Ammon's horn (tissue), 1 donor: ENCODE measurements at regions not wholly inside any gene's neighbourhood (a gene's known extent, or its start where the extent isn't known, plus 50 kb on each side); places are given as distances from the start of the nearest gene placed in this dataset.
"Not testable (repeated sequence)": the region's sequence is repeated elsewhere in the genome, so short reads cannot be mapped to it uniquely, and the experiment has no call there.

ENCODE experiments used
- DNase-seq: peaks from one replicate; pipeline ENCODE4 v3.0.0-alpha.2; 2016; ENCODE audit warnings: low spot score

DNA sequence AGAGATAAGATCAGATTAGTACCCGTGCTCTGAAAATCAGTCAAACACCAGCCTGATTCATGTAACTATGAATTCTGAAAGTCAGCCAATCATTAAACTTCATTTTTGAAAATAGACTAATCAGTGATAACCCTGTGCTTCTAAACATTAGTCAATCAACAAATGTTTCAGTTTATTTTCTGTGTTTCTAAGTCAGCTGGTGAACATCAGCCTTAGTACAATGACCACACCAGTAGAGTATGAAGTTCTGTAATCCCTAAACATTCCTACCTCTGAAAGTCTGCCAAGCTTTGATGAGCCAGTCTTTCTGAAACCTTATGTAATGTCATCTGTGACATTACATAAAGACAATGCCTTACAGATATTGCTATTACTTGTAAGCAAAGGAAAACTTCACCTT, 807.4 kb upstream of the CRIM1 start:
- no peak for DNase-seq

DNA sequence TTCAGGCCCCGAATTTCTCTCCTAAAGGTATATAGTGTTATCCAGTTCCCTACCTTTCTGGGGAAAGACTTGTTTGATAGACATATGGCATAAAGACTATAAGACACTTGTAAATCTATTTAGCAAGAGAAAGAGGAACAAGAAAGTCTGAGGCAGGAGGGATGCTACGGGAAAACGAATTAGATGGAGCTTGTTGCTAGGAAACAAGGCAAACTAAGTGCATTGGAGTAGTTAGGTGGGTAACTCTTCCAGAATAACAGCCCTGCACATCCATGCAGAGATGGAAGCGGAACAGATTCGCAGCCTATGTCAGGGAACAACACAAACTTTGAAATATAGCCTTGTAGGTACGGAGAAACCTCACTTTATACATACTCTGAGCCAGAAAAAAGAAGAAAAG, 810.3 kb upstream of the CRIM1 start:
- peak; percentile 3 for DNase-seq

DNA sequence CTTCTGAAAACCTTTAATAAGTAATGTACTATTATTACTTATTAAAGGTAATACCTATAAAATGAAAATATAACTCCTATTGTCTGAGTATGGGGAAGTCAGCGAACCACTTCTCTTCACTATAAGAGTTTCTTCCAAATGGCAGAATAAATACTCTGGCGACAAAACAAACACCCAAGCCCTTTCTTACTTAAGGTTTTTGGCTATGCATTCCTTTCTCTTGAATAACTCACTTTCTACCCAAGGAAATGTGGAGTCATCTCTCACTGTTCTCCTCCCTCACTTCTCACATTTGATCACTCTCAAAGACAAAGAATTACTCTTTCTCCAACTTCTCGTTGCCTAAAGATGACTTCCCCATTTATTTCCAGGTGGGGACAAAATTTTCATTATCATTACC, 816.8 kb upstream of the CRIM1 start:
- DNase-seq: no peak

DNA sequence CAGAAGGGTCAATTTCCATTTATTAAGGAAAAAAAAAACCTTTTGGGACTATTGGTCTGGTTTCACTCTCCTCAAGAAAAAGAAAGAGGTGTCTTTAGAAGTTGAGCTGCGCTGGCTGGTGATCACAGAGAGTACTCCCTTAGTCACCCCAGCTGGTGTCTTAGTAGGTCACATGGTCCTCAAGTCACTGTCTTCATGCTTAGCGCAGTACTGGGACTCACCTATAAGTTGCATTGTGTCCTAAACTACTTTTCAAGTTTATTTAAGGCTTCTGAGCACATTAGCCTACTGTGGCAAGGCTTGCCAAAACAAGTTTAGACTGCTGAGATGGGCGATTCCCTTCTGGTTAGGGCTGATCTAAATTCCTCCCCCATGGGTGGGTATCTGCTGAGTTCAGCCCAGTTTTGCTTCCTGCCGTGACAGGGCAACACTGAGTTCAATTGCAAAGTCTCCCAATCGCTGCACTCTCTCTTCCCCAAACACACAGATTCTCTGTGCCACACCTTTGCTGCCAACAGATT, 824.9 kb upstream of the CRIM1 start:
- no peak for DNase-seq

DNA sequence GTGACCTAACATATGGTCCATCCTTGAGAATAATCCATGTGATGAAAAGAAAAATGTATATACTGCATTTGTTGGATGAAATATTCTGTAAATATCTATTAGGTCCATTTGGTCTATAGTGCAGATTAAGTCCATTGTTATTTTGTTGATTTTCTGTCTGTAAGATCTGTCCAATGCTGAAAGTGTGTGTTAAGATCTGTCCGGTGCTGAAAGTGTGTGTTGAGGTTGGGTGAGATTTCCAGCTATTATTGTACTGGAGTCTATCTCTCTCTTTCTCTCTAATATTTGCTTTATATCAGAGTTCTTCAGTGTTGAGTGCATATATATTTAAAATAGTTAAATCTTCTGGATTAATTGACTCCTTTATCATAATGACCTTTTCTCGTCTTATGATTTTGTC, 828.8 kb upstream of the CRIM1 start:
- no peak for DNase-seq

DNA sequence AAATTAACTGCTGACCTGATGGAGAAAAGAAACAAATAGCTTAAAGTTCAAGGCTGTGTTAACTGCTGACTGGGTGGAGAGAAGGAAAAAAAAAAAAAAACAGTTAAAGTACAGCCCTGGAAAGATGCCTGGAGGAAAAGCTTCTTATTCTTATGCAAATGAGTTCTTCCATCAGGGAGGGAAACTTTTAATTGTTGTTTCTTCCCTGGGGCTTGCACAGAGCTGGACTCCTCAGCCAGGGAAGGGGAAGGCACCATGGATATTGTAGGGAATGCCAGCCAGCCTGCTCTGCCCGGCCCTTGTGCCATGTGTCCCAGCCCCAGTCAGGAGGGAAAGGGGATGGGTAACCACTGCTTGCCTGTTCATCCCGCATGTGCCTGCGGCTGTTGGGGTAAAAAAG, 833.1 kb upstream of the CRIM1 start:
- no peak for DNase-seq

DNA sequence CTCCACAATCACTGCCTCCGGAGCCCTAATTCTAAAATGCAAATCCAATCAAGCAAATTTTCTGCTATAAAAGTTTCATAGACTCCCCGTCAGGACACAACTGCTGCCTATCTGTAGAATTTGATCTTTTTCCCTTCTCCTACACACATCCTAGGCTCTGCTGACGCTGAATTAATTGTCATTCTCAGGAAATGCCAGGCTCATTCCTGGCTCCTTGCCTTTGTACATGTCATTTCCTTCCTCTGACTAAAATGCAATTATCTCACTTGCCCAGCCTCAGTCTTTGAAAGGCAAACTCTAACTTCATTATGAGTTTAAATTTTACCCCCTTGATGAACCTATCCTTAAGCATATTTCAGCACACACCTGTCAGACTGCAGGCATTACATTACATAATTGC, 844.9 kb upstream of the CRIM1 start:
- no peak for DNase-seq

DNA sequence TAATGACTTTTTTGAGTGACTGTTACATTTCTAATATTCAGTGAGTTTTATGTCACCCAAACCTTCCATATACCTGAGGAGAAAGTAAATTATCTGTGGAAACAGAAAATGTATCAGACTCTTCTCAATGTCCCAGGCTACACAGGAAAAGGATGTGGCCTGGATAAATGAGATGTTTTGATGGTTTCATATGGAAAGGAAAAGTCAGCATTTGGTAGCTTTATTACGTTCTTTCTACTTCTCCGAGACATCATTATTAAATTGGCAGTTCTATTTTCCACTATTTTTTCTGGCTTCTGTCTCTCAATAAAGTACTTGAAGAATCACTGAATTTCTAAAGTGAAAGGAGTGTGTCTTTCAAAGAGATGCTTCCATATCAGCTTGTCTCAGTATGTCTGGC, 847.0 kb upstream of the CRIM1 start:
- no peak for DNase-seq

DNA sequence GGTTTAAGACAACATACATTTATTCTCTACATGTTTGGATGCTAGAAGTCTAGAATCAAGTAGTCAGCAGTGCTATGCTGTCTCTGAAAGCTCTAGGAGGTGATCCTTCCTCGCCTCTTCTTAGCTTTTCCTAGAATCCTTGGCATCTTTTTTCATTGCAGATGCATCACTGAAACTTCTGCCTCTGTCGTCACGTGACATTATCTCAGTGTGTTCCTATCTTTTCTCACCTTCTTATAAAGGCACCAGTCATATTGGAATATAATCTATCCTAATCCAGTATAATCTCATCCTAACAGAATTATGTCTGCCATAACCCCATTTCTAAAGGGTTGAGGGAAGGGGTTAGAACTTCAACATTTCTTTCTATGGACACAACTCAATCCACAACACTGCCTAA, 851.2 kb upstream of the CRIM1 start:
- DNase-seq: no peak

DNA sequence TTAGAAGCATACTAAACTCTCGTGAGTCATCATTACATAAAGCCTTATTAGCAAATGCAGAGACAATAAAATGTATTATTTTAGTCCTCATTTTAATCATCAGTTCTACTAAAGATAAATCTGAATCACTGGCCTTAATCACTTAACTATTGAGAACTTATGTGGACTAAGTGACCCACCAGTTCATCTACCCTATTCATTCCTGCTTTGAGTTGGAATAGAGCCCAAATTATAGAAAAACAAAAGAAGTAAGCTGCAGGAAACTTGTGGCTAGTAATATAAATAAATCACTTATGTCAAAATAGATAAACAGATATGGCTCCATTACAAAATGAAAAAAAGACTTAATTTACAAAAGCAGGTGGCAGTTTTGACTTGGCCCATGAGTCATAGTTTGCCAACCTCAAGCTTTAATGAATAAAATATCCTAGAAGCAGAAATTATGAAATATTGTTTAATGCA, 851.8 kb upstream of the CRIM1 start:
- DNase-seq: no peak

DNA sequence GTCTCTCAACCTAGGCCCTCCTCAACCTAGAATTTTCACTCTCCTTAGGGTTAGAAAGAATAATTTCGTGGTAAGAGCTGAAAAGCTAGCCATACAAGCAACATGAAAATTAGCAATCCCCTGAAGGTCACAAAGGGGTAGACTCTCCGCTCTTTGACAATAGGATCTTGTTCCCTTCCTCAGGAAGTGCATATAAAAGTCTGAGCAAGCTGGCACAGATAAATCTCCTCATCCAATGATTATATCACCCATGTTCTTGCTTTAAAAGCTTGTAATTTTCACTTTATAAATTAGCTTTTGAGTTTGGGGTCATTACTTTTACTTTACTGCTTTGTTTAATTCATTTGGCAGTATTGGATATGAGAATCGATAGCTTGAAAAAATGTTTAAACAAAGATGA, 852.3 kb upstream of the CRIM1 start:
- DNase-seq: no peak

DNA sequence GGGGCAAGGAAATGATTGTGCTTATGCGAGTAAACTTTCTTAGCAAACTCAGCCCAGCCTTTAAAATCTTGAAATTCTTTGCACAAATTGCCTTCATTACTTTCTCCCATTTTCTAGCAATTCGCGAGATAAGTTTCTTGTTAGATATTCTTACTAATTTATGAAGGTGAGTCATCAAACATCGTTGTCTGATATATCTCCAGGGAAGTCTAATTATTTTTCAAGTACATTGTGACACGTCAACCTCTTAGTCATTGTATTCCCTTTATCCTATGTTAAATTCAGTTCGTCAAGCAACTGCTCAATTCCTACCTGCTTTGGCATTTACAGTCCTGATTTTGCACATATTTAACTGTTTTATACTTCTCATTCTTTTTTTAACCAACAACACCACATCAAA, 854.5 kb upstream of the CRIM1 start:
- DNase-seq: no peak

DNA sequence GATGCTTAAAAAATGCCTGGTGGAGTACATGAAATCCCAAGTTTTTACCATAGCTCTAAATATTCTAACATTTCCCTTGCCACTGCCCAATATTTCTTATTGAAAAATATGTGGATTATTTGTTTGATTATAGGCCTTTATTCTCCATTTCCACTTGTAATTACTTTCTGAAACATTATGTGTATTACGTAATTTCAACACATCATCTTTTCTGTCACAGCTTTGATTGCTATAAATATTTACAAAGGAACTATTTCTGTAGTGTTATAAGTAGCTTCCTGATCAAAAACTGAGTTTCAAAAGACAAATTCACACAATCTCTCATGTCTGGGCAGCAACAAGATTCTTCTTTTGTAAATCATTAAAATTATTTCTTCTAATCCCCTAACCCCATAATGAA, 859.6 kb upstream of the CRIM1 start:
- DNase-seq: no peak

DNA sequence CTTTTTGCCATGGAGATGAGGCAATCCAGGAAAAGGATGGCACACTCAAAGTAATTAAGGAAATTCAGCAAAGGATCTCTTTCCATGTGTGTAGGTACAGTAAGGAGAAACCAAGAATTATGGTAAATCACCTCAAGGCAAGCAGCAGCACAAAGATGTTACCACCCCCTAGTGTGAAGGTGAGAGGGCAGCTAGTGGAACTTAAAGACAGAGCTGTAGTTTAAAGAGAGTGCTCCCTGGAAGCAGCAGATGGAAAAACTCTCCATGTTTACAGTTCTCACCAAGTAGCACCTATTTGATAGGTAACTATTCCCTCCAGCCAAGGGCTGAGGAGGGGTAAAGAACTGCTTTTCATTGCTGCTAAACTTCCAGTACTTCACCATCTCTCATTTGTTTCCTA, 860.4 kb upstream of the CRIM1 start:
- no peak for DNase-seq

DNA sequence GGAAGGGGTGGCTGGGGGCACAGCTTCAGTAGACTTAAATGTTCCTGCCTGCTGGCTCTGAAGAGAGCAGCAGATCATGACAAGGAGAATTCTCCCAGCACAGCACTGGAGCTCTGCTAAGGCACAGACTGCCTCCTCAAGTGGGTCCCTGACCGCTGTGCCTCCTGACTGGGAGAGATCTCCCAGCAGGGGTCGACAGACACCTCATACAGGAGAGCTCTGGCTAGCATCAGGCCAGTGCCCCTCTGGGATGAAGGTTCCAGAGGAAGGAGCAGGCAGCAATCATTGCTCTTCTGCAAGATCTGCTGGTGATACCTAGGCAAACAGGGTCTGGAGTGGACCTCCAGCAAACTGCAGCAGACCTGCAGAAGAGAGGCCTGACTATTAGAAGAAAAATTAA, 877.5 kb upstream of the CRIM1 start:
- not testable (repeated sequence) for DNase-seq

DNA sequence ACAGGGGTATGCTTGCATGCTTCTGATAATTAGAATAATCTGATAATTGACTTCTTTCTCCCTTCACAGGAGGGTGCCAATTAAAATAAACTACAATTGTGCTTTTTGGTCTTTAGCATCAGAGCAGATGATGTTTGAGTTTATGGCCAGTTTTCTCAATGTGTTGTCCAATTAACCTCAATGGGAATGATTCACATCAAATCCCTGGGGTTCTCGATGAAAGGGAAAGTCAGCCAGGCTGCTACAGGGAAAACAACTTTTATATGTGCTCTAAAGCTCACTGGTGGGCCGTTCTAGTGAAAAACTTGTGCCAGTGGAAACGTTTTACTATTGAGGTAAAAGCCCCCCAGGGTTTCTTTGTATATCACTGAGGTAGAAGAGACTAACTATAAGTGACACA, 887.3 kb upstream of the CRIM1 start:
- DNase-seq: no peak

DNA sequence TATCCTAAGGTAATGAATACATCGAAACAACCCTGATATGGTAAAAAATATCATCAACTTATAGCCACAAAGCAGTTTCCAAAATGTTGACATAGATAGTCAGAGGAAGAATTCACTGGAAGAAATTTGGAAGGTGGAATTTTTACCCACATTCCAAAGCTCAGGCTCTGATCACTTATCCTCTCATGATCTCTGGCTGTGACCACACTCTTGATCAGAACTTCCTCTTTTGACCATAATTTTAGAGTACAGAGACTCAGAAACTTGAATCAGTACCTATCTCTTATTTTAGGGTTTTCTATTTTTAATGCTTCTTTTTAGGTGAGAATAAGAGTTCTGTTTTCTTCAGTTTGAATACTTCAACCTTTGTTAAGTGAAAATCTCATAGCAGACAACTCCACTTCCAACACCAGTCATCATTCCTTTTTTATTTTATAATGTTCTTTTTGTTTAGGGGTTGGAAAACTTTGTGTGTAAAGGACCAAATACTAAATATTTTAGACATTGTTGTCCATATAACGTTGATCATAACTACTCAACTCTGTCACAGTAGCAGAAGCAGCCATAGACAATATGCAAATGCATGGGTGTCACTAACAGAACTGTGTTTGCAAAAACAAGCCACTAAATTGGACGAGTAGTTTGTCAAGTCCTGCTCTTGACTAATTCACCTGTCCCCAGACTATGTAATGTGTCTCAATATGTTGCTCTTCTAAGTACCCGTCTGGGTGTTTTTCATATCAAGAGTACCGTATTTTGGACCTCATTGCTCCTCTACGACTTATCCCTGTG, 891.6 kb upstream of the CRIM1 start:
- DNase-seq: no peak

DNA sequence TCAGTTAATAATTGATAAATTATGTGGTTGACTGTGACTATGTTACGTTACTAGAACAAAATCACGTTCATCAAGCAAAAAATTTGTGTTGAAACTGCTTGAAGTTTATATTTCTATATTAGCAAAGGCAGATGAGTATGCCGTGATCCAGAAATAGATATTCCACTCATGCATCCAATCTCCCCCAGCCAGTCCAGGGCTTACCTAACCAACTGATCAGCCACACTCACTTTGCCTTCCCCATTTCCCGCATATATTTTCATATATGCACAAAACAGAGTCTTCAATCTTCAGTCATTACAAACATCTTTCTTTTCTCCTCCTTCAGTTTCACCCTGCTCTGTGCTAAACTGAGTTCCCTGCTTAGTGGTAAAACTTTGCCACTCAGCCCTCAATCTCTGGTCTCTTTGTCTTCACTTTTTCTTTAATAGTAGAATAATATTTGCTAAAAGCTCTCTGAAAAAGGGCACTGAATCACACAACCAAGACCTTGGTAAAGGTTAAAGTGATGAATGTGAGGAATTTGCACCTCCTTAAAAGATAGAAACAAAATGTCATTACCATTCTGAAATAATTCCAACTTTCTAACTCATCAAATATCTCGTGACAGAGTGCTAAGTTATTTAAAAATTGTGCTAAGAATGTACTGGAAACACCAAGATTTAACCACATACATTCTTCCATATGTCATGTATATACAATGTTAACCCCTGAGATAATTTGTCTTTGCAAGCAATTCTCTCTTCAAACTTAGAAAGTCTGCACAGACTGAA, 893.2 kb upstream of the CRIM1 start:
- DNase-seq: no peak

DNA sequence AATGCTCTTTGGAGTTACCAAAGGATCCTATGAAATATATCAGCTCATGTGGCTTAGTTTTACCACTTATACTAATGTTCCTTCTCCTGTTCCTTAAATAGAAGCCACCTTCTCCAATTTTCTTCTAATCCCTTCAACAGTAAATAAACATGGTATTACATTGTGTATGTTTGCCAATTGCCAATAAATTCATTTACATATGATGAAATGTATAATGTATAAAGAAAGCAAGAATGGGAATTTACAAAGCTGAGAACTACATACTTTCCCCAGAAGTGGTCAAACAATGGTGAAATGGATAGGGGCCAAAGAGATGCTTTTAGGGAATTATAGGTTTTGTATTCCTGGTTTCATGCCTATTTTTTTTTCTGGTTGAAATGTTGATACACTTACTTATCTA, 894.2 kb upstream of the CRIM1 start:
- no peak for DNase-seq

DNA sequence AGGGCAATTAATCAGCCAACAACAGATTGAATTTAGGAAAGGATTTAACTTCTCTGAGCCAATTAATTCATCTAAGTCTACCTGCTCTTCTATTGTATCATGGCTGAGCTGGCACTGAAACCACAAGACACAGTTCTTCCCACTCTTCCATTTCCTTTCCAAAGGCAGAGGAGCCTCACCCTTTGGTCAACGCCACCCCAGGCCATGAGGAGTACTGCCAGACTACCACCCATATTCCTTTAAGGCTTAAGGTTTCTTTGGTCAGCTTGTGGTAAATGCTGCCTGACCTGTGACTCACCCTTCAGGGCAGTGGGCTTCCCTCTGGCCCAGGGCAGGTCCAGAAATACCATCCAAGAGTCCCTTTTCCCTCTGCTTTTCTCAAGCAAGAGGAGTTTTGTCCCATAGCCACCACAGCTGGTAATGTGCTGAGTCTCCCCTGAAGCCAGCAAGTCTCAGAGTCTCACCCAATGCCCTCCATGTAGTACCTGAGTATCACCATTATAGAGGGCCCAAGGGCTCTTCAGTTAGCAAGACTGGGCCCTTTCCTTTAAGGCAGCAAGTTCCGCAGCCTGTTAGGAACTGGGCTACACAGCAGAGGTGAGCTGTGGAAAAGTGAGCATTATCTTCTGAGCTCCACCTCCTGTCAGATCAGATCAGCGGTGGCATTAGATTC, 900.5 kb upstream of the CRIM1 start:
- DNase-seq: no peak

DNA sequence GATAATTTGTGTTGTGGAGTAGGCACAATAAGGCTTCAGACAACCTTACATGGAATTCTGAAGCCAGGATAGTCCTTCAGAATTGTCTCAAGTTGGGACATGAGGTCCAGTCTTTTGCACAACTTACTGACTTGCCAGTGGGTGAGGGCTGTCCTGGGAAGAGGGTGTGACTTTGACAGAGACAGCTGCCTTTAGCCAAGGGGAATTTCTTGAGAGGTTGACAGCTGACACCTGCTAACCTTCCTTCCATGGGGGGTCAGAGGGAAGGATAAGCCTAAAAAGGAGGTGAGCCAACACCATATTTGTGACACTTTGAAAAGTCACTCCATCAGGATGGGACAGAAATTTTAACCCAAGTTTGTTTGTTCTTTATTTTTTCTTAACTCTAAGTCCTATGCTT, 907.8 kb upstream of the CRIM1 start:
- no peak for DNase-seq

DNA sequence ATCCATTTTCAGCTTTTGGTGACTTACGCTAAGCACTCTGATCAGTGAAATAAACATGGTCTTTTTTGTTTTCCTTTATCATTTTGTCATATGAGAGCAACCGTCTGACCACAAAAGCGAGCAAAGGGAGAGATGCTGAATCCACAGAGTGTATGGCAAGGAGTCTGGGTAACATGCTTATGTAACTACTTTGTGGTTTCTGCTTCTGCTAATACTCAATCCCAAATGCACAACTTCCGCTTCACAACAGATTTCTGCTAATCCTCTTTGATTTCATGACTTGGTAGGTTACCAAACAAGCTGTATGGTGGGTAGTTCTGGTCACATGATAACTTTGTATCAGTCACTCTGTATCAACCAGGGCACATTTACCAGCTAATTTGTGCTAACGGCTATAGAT, 908.4 kb upstream of the CRIM1 start:
- peak; percentile 43 for DNase-seq

DNA sequence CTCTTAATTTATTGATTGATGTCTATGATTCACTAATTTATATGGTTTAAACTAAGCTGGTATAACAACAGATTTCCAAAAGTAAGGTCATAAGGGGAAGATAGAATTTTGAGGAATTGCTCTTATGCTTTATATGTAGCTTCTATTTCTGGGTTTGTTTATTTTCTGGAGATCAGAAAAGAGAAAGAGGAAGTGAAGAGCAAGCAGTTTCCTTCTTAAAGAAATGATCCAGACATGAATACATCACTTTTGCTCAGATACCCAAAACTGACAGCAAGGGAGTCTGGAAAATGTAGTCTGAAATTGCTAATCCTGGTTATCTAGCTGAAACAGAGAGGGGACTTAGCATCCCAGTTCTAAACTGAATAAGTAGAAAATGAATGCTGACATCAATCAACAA, 912.5 kb upstream of the CRIM1 start:
- no peak for DNase-seq
